HG03558 (cell line): ENCODE measurements at regions not wholly inside any gene's neighbourhood (a gene's known extent, or its start where the extent isn't known, plus 50 kb on each side); places are given as distances from the start of the nearest gene placed in this dataset.

Experiments used
- ATAC-seq: cut with Tn5 transposase; IDR thresholded peaks from one replicate; pipeline ENCODE4 v1.9.1; 2021; ENCODE audit warnings: moderate number of reproducible peaks; ENCODE audit not compliant: unreplicated experiment; ENCODE audit errors: extremely low read depth

DNA sequence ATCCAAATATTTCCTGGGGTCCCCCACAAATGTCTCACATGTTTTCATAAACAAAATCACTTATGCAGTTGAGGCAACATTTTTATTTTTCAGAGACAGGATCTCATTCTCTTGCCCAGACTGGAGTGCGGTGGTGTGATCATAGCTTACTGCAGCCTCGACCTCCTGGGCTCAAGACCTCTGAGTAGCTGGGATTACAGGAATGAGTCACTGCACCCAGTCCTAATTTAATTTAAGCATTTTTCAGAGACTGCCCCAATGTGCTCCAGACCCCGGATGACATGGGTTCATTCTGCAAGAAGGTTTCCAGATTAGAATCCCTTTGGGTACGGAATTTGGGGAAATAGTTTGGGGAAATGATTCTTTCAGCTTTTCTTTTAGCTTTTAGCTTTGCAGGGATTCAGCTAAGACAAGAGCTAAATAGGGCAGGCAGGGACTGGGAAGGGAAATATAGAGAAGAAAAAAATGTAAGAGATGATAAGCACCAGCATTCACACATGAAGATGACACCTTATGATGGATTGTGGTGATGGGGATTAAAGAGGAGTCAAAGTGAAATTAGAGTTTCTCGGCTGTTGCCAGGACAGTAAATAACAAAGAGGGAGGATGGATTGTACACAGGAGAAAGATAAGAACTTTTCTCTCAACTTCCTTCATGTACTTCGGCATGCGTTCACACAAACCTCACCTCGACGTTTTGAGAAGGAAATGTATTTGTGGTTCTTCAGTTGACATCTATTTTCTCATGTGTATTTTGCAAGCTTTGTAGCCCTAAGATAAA, 169.4 kb upstream of the TAB2 start:
- no peak for ATAC-seq

DNA sequence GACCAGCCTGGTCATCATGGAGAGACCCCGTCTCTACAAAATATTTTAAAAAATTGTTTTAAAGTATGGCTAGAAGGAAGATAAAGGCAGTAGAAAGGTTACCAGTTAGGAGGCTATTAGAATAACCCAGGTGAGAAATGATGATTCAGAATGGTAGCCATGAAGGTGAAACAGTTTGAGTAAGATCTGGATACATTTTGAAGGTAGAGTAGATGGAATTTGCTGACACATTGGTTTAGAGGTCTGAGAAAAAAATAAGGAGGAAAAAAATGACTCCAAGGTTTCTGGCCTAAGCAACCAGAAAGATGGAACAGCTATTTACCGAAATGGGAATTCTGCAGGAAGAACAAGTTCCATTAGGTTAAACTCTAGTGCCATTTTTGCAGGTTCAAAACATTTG, 167.9 kb upstream of the TAB2 start:
- no peak for ATAC-seq

DNA sequence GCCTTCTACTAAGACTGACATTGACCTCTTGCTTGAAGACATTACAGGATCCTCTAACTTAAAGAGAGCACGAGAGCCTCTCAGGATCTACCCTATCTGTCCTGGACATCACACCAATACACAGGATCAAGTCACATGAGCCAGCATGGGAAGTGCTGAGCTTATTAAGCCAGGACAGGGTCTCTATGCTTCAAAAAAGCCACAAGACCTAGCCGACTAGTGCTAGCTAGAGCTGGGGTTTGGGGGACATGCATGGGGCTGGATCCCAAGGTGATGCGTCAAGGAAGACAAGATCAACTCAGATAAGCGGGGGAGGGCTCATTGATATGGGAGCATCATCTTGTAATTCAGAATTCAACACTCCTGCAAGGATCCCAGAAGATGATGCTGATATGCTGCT, 167.2 kb upstream of the TAB2 start:
- no peak for ATAC-seq

- no peak for ATAC-seq
These were observed 166.6 kb upstream of the TAB2 start for GRCh38 chr6:149150801-149151398.

- ATAC-seq, result no peak
These were observed 165.0 kb upstream of the TAB2 start for GRCh38 chr6:149152521-149152920.

DNA sequence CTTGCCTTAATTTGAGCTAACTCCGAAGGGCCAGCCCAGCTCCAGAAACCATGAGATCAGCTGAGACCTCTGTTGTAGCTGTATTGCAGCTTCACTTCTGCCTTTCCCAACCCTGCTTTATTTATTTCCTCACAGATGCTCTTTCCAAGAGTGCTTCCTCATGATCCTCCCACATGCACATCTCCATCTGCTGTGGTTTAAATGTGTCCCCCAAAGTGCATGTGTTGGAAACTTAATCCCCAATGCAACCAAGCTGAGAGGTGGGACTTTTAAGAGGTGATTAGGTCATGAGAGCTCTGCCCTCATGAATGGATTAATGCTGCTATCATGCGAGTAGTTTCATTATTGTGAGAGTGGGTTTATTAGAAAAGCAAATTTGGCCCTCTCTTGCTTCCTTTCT, 164.4 kb upstream of the TAB2 start:
- ATAC-seq, result no peak

- no peak for ATAC-seq
These were observed 163.8 kb upstream of the TAB2 start for GRCh38 chr6:149153693-149154092.

DNA sequence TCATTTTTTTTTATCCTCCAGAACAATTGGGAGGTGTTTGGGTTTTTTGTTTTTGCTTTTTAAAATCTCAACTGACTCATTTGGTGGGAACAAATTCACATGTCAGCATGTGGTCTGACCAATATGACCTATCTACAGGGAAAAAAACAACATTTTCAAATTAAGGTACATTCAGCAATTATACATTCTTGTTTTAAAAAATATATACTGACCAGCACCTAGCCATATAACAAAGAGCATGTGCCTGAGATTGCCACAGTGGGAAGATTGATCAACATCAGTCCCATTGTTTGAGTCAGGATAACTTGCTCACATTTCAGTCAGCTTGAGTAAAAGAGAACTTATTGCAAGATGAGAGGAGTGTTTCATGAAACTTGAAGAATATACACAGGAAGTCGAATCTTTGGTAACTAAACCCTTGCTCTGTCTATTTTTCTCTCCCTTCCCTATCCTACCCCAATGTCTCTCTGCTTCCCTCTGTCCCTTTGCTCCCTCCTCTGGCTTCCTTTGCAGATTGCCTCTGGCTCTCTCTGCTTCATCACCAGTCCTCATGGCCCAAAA, 163.2 kb upstream of the TAB2 start:
- no peak for ATAC-seq

DNA sequence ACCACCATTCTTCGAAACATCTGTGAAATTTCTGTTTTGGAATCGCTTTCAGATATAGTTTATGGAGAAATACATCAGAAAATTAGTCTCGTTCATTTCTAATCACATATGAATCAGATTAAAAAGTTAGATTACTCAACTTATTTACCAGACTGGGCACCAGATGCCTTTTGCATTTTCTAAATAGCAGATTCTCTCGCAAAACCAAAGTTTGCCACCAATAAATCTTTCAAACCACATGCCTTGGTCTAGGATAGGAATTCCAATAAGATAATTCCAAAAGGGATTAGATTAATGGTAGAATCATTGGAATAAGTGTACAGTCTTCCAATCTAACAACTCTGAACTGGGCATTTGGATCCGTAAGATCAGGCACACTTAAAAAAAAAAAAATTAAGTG, 160.4 kb upstream of the TAB2 start:
- no peak for ATAC-seq

- no peak for ATAC-seq
These were observed 159.4 kb upstream of the TAB2 start for GRCh38 chr6:149158076-149158475.

DNA sequence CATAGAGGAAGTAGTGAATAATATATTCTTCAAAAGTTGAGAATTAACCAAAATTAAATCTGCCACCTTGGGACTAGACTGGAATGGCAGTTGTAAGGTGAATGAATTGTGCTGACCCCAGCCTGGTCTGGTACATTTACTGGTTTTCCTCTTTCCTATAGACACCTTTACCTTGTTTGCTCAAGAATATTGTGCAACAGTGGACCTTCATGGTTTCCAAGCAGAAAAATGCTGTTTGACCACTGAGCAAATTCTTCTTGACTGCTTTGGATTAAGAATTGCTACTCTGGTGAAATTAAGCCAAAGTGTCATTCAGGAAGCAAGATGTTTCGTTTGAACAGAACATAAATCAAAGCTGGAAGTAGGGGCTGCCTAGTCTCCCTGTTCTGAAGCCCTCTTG, 156.6 kb upstream of the TAB2 start:
- ATAC-seq, result no peak

DNA sequence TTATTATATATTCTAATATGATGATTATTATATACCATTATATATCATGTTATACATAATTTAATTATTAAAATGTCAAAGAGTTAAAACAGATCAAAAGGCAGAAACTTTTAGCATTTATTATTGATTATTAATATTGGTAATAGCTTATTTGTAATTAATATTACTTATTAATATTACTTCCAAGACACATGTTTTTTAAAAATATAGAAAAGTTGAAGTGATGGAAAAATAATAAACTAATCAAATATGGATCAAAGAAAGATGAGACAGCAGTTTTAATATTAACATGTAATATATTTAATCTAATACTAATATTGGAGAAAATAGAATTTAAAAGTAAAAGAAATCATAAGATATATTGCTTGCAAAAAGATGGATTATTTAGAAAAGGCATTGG, 154.6 kb upstream of the TAB2 start:
- ATAC-seq, result no peak

- no peak for ATAC-seq
These were observed 153.2 kb upstream of the TAB2 start for GRCh38 chr6:149164199-149164750.

DNA sequence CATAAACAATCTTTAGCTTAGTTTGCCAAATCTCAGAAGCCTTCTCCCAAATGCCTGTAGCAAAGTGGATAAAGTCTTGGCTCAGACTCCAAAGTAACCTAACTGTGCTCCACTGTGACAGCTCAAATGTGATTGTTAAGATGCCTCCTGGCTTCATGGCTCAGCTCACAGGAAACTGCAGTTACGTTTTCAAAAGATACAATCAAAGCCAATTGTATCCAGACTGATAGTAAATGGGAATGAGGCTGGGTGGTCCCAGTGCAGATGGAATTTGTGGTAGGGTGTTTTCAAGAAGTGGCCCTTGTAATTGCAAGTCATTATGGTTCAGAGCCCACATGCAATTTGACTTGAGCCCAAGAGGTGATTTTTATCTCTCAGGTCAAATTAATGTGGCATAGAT, 151.2 kb upstream of the TAB2 start:
- ATAC-seq, result no peak

DNA sequence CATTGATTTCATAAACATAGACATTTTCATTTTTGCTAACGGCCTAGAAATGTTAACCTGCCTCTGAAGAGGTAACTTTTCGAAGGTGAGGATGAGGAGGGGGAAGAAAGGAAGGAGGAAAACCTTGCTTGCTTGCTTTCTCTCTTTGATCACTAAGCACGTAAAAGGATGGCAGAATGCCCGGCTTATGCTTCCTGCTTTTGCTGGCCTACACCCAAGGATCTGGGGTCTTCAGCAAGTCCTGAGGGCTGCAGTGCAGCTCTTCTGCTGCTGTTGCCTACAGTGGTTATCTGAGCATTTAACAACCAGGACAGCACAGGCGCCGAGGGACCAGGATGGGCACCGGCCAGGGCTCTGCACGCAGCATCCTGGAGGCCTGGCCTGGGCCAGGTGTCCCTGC, 150.8 kb upstream of the TAB2 start:
- ATAC-seq, result no peak

DNA sequence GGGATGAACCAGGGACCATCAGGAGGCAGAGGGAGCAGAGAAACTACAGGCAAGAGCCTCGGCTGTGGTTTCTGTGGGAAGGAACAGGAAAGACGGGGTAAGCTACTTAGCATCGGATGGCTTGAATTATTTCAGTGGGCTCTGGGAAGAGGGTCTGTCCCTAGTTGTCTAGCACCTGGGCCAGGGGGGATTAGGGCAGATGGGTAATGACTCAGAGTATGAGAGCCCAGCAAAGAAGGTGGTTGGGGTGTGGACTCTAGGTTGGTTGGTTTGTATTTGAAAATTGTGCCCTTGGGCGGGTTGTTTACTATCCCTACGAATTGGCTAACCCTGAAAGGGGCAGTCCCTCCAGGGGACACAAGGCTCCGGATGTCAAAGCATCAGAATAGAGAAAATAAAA, 148.5 kb upstream of the TAB2 start:
- ATAC-seq, result no peak

DNA sequence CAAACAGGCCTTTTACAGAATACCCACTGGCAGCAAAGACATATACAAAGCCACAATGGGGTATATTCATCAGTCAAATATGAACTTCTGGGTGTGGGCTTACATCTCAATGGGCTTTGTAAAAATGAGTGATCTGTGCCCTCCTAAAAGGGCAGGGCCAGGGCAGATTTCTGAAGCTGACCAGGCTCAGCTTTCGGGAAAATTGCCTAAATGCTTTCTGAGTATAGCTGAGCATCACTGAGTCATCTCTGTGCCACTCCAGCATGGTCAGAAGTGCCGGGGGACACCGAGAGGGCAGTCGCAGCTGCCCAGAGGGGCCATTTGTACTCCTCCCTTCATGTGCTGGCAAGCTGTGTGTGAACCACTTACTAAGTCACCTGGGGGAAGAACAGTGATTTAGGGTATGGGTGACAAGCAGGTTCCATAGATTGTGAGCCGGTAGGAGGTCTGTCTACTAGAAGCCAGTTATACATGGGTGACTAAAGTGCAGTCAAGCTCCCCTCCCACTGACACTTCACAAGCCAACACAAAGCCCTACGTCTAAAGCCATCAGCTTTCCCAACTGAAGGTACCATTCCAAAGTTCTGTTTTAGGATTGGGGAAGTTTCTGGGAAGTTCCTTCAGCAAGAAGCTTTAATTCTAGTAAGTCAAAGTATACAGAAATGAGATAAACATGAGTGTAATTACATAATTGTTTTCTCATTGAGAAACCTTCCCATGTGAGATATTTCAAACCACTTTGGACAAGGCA, 147.6 kb upstream of the TAB2 start:
- no peak for ATAC-seq

DNA sequence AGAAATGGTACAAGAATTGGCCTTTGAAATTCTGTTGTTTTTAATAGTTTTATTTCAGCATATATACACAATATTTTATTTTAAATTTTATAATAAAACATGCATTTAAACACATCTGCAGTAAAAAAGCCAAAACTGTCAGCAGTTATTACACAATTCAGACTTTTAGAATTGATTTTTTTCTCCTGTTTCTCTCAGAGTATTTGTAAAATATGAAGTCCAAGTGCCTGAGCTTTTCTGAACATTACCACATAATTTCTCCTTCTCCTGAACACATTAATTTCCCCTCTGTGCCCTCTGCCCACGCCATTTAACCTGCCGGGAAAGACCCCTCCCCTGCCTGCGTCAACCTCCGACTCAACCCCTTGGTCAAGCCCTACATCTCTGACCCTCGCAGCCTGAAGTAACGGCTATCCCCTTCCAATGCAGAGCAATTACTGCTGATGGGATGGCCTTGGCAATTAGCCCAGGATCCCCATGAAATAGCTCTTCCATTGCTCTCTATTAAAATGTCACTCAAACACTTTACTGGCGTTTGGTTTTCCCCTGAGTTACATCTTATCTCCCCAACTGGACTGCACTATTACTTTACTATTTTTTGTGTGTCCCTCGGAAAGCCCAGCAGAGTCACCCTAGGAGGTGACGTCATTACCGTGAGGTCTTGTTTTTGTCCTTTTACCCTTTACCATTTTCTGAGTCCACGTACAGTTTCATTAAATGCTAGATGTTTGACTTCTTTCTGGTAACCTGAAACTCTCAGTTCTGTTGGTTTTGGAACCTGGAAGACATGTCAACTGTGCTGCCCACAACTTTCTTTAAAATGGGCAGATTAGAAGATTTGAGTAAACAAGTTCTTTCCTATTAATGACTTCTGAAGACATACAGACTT, 146.7 kb upstream of the TAB2 start:
- ATAC-seq, result no peak

- no peak for ATAC-seq
These were observed 144.3 kb upstream of the TAB2 start for GRCh38 chr6:149173222-149173621.

DNA sequence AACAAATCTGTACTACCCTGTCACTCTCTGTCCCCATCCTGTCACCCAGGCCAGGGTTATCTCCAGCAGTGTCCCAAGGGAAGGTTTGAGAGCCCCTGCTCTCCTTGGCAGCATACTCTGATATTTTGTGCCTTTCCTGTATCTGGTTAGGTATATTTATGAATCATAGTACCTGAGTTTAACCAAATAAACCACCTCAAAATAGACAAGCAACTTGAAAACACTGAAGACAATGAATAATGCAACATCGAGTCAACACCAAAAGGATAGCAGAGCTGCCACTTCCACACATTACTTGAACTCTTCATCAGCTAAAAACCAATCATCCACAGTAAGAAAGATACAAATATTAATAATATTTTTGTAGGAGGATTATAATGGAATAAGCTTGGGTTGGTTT, 142.6 kb upstream of the TAB2 start:
- ATAC-seq, result no peak
